ENCODE measurements at regions not wholly inside any gene's neighbourhood (a gene's known extent, or its start where the extent isn't known, plus 50 kb on each side); places are given as distances from the start of the nearest gene placed in this dataset.

GRCh38 chr10:70943249-70943648 is 54.9 kb upstream of the PCBD1 start:
- H3K4me3 Mint-ChIP-seq (ENCODE audit: low read depth, unreplicated experiment), result no peak overlapping the region
- no peak for DNase-seq
- H3K27me3 Mint-ChIP-seq (ENCODE audit: unreplicated experiment), result peaks cover 91% of the 10 kb centered on the region
- intact Hi-C loops (cut with micrococcal nuclease; ENCODE audit: unreplicated experiment), result no loop called here
- H3K9me3 Mint-ChIP-seq (ENCODE audit: low read depth, unreplicated experiment), result no peaks in the 10 kb centered on the region
- no TSS peak for BruUV-seq (replicated peaks)
- no peaks in the 10 kb centered on the region for H3K36me3 Mint-ChIP-seq (ENCODE audit: insufficient read depth, unreplicated experiment)
- H3K27ac Mint-ChIP-seq (ENCODE audit: unreplicated experiment), result no peak overlapping the region
- no peaks in the 10 kb centered on the region for H3K4me1 Mint-ChIP-seq (ENCODE audit: low read depth, unreplicated experiment)
- CTCF ChIA-PET, result interaction anchor here (0.6 kb wide), 1 partner anchor 865 kb away, joined by 6 read pairs; no protein-coding TSS in a partner anchor
- no peak for TF ChIP-seq CTCF (IDR thresholded peaks at IDR 0.05; ENCODE audit: unreplicated experiment)

GRCh38 chr10:70943841-70944466 is 55.6 kb upstream of the PCBD1 start:
- H3K4me3 Mint-ChIP-seq (ENCODE audit: low read depth, unreplicated experiment), result no peak overlapping the region
- BruUV-seq (replicated peaks), result no TSS peak
- H3K9me3 Mint-ChIP-seq (ENCODE audit: low read depth, unreplicated experiment), result no peaks in the 10 kb centered on the region
- no peaks in the 10 kb centered on the region for H3K36me3 Mint-ChIP-seq (ENCODE audit: insufficient read depth, unreplicated experiment)
- CTCF ChIA-PET, result no interaction called here
- no peak overlapping the region for H3K27ac Mint-ChIP-seq (ENCODE audit: unreplicated experiment)
- DNase-seq, result no peak
- intact Hi-C loops (cut with micrococcal nuclease; ENCODE audit: unreplicated experiment), result no loop called here
- peaks cover 91% of the 10 kb centered on the region for H3K27me3 Mint-ChIP-seq (ENCODE audit: unreplicated experiment)
- H3K4me1 Mint-ChIP-seq (ENCODE audit: low read depth, unreplicated experiment), result no peaks in the 10 kb centered on the region
- no peak for TF ChIP-seq CTCF (IDR thresholded peaks at IDR 0.05; ENCODE audit: unreplicated experiment)

- no peaks in the 10 kb centered on the region for H3K9me3 Mint-ChIP-seq (ENCODE audit: low read depth, unreplicated experiment)
- no peak overlapping the region for H3K27ac Mint-ChIP-seq (ENCODE audit: unreplicated experiment)
- intact Hi-C loops (cut with micrococcal nuclease; ENCODE audit: unreplicated experiment), result no loop called here
- BruUV-seq (replicated peaks), result no TSS peak
- no peaks in the 10 kb centered on the region for H3K36me3 Mint-ChIP-seq (ENCODE audit: insufficient read depth, unreplicated experiment)
- DNase-seq, result no peak
- peaks cover 95% of the 10 kb centered on the region for H3K27me3 Mint-ChIP-seq (ENCODE audit: unreplicated experiment)
- TF ChIP-seq CTCF (IDR thresholded peaks at IDR 0.05; ENCODE audit: unreplicated experiment), result no peak
- no peak overlapping the region for H3K4me3 Mint-ChIP-seq (ENCODE audit: low read depth, unreplicated experiment)
- CTCF ChIA-PET, result no interaction called here
- no peaks in the 10 kb centered on the region for H3K4me1 Mint-ChIP-seq (ENCODE audit: low read depth, unreplicated experiment)
Measured at GRCh38 chr10:70950037-70950436, 61.7 kb upstream of the PCBD1 start.

GRCh38 chr10:70950801-70951200 is 62.4 kb upstream of the PCBD1 start:
- intact Hi-C loops (cut with micrococcal nuclease; ENCODE audit: unreplicated experiment), result no loop called here
- Mint-ChIP-seq H3K27ac (ENCODE audit: unreplicated experiment) (no peak overlapping the region), H3K27me3 (ENCODE audit: unreplicated experiment) (peaks cover 95% of the 10 kb centered on the region), H3K9me3 (ENCODE audit: low read depth, unreplicated experiment) (no peaks in the 10 kb centered on the region), H3K4me1 (ENCODE audit: low read depth, unreplicated experiment) (no peaks in the 10 kb centered on the region), H3K36me3 (ENCODE audit: insufficient read depth, unreplicated experiment) (no peaks in the 10 kb centered on the region), H3K4me3 (ENCODE audit: low read depth, unreplicated experiment) (no peak overlapping the region)
- DNase-seq, result no peak
- no peak for TF ChIP-seq CTCF (IDR thresholded peaks at IDR 0.05; ENCODE audit: unreplicated experiment)
- no TSS peak for BruUV-seq (replicated peaks)
- CTCF ChIA-PET, result no interaction called here

Measured in Calu3 (cell line).